DOHH2 (cell line): ENCODE measurements at regions not wholly inside any gene's neighbourhood (a gene's known extent, or its start where the extent isn't known, plus 50 kb on each side); places are given as distances from the start of the nearest gene placed in this dataset.

Source experiments
- CTCF ChIP-seq: fragments of 200-600 bp; sonication (generic); IDR thresholded peaks from one replicate; pipeline ENCODE4 v1.5.1; 2014; ENCODE audit warnings: antibody characterized with exemption, mild to moderate bottlenecking, low read depth, low read length; ENCODE audit not compliant: poor library complexity, severe bottlenecking
- EZH2phosphoT487 ChIP-seq: fragments of 200-600 bp; sonication (generic); IDR thresholded peaks from 2 replicates; pipeline ENCODE4 v1.6.1; 2017; ENCODE audit warnings: borderline replicate concordance, mild to moderate bottlenecking, antibody characterized with exemption, low read length, moderate library complexity, mixed read lengths

- TF ChIP-seq CTCF = no peak
- no peak for TF ChIP-seq EZH2phosphoT487
Observed at GRCh38 chr2:223222397-223222796, 170.4 kb downstream of the KCNE4 start.
